Muscle of back (tissue), 3 donors: ENCODE measurements at regions not wholly inside any gene's neighbourhood (a gene's known extent, or its start where the extent isn't known, plus 50 kb on each side); places are given as distances from the start of the nearest gene placed in this dataset.

ENCODE experiments used
- DNase-seq, 3 donors: peaks; one replicate each; pipeline versions ENCODE4 v3.0.0 to v3.0.0-alpha.2; 2013

- DNase-seq, result no peak
Observed at GRCh38 chr16:54628796-54629625, 301.7 kb upstream of the IRX5 start.

- no peak for DNase-seq
Observed at GRCh38 chr16:54627616-54628015, 303.0 kb upstream of the IRX5 start.

- DNase-seq, result no peak
Observed at GRCh38 chr16:54623636-54624035, 307.0 kb upstream of the IRX5 start.

- DNase-seq, result no peak
Observed at GRCh38 chr16:54620197-54620596, 310.5 kb upstream of the IRX5 start.

- no peak for DNase-seq
Observed at GRCh38 chr16:54616610-54617009, 314.1 kb upstream of the IRX5 start.

- no peak for DNase-seq
Observed at GRCh38 chr16:54605536-54606066, 319.0 kb upstream of the IRX3 start.

GRCh38 chr16:54602666-54603065 lies 316.1 kb upstream of the IRX3 start:
- DNase-seq, result peak; percentile 30 to 63 (median 34)

GRCh38 chr16:54597222-54597621 lies 310.6 kb upstream of the IRX3 start:
- no peak for DNase-seq

- no peak for DNase-seq
Observed at GRCh38 chr16:54595621-54596020, 309.0 kb upstream of the IRX3 start.

GRCh38 chr16:54594601-54595391 lies 308.2 kb upstream of the IRX3 start:
- DNase-seq, result no peak

GRCh38 chr16:54591816-54592246 lies 305.2 kb upstream of the IRX3 start:
- no peak for DNase-seq

GRCh38 chr16:54590836-54591235 lies 304.2 kb upstream of the IRX3 start:
- DNase-seq, result no peak

GRCh38 chr16:54589326-54589725 lies 302.7 kb upstream of the IRX3 start:
- no peak for DNase-seq

GRCh38 chr16:54588026-54588425 lies 301.4 kb upstream of the IRX3 start:
- no peak for DNase-seq

GRCh38 chr16:54587176-54587515 lies 300.6 kb upstream of the IRX3 start:
- no peak for DNase-seq

GRCh38 chr16:54586474-54587175 lies 300.0 kb upstream of the IRX3 start:
- no peak for DNase-seq

GRCh38 chr16:54585998-54586340 lies 299.4 kb upstream of the IRX3 start:
- DNase-seq, result no peak

- DNase-seq, result peak in 1 of 3 donors; percentile 36
Observed at GRCh38 chr16:54585094-54585997, 298.8 kb upstream of the IRX3 start.

GRCh38 chr16:54584121-54584520 lies 297.5 kb upstream of the IRX3 start:
- no peak for DNase-seq

GRCh38 chr16:54582631-54583250 lies 296.2 kb upstream of the IRX3 start:
- DNase-seq, result no peak
